ENCODE measurements at regions not wholly inside any gene's neighbourhood (a gene's known extent, or its start where the extent isn't known, plus 50 kb on each side); places are given as distances from the start of the nearest gene placed in this dataset.

DNA sequence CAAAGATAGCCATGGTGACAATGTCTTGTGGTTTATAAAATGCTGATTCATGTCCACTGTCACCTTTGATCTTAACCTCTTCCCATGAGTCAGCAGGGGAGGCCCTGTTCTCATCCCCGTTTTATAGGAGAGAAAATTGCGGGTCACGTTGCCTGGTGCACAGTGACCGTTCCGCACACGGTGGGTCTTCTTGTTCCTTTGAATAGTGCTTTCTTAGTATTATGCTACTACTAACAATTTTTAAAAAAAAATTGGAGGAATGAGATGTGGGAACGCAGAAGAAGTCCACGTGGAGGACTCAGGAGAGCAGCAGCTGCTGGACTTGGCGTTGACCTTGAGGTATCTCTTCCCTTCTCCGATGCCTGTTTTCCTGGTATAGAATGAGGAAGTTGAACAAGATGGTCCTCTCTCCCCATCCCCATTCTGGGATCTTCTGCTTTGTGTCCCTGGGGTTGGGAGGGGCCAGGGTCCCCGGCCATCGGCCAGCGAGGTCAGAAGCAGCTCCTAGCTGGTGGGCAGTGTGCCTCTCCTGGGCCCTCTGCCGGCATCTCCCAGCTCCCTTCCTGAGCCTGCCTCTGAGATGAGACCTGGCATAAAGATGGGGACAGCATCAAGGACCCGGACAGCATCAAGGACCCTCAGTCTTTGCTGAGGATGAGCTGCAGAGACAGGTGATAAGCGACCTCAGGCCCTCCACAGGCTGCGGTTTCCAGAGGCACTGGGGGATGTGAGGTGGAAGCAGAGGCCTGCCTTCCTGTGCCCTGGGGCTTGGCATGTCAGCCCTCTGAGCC is 143.9 kb downstream of the C9orf50 start:
- no peak for DNase-seq

DNA sequence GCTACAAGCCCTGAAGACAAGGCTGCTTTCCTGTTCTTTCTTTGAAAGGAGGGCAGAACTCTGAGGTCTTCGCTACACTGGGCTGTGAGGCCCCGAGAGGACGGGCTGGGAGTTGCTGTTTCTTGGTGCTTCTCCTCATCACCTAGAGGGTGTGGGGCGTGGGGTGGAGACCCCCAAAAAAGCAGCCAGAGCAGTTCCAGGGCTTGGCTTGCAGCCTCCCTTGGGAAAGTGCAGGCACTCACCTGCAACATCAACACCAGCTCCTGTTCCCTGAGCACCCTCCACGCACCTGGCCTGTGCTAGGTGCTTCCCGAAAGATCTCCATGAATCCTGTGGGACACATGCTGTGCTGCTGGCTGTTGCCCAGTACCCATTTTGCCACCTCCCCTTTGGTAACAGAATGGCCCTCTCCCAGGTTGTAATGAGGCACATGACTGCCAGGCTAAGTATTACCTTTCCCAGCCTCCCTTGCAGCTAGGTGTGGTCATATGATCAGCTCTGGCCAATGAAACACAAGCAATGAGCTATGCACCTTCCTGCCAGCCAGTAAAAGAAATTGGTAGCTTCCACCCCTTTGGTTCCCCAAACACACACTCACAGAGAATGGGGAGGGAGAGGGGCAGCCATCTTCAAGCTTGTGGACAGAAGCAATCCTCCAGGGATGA is 146.0 kb downstream of the C9orf50 start:
- no peak for DNase-seq

DNA sequence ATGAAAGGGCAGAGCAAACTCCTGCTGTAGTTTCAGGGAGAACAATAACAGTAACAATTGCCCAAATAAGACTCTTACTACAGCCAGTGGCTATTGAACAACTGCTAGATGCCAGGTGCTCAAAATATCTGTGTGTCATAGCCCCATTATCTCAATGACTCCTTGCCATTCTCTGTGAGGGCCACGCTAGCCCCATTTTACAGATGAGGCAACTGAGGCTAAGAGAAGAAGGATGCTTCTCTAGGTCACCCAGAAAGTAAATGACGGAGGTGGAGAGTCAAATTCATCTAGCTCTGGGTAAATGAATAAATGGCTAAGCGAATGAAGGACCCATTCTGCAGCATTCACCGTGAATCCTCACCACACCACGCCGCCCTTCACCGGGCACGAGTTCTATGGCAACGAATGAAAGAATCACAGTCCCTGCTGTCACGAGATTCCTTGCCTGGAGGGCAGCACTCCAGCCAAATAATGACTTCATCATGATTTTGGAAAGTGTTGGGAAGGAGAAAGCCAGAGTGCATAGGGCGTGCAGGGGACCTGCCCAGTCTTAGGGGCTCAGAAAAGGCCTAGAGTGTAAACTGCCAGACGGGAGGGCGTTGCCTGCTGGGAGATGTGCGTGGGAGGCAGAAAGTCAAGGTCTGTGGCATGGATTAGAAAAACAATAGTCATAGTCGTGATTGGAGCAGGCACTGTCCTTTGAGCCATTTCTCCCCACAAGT is 147.2 kb downstream of the C9orf50 start:
- DNase-seq = no peak

DNA sequence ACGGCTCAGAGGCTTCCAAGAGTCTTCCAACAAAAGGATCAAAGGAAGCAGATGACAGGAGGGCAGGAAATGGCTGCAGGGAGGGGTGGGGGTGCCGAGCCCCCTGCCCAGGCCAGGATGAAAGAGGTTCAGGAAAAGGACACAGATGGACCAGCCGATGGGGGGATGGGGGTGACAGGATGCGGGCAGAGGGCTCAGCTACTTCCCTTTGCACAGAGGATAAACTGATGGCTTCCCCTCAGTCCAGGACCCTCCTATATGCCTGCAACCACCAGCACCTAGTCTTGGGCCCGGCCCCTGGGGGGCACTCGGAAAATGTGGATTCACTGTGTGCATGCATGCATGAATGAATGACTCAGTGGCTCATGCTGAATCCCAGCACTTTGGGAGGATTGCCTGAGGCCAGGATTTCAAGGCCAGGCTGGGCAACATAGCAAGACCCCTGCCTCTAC is 148.2 kb downstream of the C9orf50 start:
- no peak for DNase-seq

DNA sequence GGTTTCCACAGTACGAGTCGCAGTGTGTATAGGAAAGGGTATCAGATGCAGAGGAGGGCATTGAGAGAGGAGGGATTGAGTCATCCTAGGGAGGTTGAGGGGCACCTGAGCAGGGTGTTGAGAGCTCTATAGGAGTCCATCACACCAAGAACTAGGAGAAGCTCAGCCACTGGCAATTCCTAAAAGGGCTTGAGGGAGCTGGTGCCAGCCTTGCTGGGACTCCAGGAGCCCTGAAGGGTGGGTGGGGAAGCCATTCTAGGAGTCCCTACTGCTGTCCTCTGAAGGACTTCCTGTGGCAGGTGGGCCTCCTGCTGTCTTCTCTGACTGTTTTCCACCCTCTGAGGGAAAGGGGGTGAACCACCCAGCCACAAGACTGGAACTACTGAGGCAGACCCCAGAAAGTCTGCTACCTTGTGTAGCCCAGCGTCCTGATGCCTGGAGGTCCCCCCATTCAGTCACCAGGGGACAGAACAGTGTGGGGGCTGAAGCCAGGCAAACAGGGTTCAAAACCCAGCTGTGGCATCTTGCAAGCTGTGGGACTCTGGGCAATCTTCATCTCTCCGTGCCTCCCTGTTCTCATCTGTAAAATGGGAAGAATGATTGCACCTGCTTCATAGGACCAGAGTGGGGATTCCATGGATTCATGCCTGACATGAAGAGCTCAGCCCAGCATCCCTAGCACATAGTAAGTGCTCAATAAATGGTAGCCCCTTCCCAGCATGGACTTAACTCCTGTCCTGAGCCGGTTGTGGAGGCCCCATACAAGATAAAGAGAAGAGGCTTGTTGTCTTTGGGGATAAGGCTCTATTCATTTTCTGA is 149.5 kb downstream of the C9orf50 start:
- no peak for DNase-seq

DNA sequence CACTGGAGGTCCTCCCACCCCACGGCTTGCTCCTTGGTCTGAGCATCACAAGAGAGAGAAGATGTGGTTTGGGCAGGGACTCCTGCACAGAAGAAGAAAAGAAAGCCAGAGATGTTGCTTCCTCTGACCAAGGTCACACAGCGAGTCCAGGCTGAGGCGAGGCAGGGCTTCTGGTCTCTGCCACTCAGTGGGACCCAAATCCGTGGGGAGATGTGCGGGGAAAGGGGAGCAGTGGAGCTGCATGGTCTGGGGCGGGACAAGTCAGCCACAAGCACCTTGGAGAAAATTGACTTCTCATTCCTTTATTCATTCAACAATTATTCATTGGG is 150.9 kb downstream of the C9orf50 start:
- DNase-seq = no peak

DNA sequence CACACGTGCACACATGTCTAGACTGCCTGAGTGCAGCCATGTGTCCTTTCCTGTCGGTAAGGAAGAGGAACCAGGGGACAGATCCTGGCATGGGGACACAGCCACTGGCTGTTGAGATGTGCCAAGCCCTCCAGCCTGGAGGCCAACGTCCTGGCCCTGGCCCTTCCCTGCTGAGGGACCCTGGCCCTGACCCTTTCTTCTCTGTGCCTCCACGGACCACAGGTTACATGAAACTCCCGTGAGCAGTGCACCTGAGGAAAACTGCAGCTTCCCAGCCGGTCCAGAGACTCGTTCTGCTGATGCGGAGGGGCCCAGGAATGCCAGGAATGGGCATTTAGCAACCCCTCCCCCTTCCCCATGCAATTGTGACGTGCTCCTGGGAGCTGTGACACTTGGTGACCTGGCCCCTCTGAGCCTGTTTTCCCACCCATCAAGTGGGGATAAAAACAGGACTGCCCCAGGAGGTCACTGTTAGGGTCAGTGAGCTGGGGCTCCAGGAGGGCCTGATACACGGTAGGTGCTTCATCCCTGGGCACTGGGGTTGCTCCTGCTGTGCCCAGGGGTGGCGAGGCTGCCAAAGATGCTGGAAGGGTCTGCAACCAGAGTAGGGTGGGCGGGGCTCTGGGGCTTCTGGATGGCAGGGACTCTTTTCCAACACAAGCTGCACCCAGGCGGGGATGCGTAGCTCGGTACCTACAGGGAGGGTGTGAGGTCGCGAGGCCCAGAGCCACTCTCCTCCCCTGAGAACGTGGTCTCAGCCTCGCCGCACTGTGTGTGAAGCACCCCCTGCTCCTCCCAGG is 151.5 kb downstream of the C9orf50 start:
- no peak for DNase-seq

DNA sequence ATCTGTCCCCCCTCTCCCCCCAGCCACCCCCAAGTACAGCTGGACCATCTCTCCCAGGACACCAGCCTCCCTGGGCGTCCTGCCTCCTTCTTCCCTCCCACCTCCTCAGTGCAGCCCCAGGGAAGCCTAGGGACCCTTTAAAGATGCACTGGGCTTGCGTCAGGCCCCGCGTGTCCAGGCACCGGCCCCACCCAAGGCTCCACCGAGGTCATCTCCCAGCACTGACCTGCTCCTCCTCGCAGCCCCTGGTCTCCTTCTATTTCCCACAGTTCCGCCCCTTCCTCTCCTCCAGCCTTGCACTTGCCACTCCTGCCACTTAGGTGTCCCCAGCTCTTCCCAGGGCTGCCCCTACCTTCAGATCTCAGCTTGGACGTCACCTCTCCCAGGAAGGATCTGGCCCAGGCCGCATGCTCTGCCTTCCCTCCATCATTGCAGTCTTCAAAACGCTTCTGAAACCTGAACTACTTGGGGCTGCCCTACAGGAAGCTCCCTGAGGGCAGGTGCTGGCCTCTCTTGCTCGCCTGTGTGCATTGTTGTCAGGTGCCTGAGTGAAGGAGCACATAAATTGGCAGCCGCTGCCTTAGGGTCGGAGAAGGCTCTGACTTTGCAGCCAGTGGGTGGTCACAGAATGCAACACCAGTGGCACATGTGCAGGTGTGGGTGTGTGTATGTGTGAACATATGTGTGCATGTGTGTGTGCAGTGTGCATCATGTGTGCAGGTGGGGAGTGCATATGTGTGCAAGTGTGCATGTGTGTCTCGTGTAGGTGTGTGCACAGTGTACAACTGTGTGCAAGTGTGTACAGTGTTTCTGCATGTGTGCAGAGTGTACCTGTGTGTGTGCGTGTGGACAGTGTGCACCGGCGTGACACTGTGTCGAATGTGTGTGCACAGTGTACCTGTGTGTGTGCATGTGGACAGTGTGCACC is 152.9 kb downstream of the C9orf50 start:
- no peak for DNase-seq

DNA sequence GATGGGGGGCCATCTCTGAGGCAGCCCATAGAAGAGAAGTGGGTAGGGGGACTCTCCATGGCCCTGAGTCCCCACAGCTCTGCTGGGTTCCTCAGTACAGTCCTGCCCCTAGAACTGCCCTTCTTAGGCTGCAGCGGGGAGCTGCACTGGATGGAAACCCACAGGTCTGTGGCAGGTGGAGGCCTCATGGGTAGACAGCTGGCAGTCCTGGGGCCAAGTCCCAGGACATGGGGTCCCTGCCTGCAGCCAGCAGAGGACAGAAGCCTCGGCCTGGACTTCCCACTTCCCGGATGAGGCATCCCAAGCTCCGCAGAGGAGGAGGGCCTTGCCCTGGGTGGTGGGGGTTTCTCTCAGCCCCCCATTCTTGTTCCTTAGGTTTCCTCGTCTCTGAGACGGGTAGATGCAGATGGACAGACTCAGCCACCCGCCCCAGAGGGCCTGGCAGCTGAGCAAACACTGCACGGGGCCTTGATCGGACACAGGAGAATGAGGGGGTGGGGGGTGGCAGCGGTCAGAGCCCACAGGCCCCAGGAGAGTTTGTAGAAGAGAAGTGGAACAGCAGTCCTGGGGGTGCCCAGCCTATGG is 153.8 kb downstream of the C9orf50 start:
- DNase-seq = no peak

DNA sequence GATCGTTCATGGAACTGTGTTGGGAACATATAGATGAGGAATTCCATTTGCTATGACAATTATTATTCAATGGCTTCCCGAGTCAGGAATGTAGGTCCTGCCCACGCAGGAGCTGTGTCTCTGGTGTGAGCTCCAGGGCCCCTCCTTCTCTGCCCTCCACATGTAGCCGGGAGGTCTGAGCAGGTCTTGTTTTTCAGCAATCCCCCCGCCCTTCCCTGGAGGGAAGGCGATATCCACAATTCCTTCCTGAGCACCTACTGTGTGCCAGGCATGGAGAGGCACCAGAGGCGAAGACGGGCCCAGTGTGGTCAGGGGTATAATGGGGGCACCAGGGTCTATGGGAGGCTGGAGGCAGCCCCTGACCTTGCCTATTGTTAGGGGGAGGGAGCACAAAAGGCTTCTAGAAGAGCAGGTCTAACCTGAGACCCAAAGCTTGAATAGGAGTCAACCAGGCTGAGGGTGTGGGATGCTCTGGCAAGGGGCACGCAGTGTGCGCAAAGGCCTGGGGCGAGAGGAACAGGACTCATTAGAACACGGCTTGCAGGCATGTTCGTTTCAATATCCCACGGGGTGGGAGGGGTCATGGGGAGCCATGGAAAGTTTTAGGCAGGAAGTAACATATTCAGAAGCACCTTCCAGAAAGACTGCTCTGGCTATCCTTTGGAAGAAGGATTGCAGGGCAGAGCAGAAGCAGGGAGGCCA is 154.9 kb downstream of the C9orf50 start:
- no peak for DNase-seq

DNA sequence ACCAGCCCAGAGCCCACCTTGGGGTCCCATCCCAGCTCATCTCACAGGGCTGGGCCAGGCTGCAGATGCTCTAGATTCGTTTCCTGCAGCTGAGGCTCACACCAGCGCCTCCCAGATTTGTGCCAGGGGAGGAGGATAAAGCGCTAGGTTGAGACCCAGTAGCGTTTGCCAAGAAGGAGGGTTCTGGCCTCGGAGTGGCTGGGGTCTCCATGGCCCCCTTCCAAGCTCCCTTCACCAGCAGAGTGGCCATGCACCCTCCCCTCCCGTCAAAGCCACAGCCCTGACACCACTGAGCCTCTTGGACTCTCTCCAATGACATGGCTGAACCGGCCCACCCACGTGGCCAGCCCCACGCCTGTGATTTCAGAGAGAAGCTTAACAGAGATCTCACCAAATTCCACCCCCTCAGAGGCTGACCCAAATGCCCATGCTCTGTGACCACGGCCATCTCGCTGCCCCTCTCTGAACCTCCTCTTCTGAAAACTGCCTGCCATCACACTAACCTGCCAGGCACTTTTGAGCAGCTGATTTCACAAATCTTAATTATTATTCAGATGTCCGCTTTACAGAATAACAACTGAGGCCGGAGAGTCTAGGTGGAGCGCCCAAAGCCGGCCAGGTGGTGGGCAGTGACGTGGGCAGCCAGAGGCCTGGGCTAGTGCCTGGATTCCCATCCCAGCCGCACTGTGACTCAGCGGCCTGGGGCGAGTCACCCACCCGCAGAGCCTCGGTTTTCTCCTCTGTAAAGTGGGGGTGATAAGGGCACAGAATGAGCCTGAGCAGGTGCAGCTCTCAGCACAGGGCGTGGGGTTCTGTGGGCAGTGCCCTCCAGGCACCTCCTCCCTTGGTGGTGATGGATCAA is 155.7 kb downstream of the C9orf50 start:
- DNase-seq = peak in 2 of 56 donors; percentile 37 to 58

DNA sequence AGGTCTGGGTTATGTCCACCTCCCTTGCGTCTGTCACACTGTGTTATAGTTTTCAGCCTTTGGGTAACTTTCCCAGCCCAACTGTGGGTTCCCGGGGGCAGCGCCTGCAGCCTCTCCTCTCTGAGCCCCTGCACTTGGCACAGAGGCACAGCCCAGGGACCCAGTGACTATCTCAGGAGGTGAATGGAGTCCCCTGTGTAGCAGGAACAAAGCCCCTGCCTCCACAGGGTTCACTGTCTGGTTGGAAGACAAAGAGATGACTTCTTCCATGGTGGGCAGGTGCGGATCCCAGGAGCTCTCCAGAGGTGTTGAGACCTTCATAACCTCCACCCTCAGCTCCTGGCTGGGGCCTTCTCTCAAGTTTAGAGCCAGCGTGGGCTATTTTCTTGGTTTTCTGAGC is 156.9 kb downstream of the C9orf50 start:
- no peak for DNase-seq

DNA sequence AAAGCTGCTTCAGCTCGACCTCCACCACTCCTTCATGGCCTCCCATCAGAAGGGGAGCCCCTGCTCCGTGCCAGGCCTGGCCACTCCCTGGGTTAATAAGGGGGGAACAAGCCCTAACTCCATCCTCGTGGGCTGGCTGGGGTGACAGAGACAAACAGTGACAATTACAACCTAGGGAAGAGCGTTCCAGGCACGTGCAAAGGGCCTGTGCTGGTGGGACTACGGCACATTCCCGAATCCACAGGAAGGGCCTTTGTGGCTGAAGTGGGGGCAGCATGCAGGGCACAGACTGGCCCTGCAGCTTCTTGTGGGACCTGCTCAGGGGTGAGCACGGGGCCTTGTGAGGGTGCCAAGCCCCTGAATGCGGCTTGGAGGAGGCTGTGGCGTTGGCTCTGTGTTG is 157.4 kb downstream of the C9orf50 start:
- no peak for DNase-seq

DNA sequence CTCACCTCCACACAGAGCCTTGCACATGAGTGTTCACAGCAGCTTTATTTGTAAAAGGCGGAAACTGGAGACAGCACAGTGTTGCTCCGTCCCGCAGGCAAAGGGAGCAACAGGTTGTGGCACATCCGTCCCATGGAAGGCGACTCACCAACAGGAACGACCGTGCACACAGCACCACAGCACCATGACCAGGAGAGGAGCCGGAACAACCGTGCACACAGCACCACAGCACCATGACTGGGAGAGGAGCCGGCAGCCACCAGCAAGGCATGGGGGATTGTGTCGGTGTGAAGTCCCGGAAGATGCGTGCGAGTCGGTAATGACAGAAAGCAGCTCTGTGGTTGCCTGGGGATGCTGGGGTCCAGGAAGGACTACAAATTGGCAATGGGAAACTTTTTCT is 158.5 kb downstream of the C9orf50 start:
- no peak for DNase-seq

DNA sequence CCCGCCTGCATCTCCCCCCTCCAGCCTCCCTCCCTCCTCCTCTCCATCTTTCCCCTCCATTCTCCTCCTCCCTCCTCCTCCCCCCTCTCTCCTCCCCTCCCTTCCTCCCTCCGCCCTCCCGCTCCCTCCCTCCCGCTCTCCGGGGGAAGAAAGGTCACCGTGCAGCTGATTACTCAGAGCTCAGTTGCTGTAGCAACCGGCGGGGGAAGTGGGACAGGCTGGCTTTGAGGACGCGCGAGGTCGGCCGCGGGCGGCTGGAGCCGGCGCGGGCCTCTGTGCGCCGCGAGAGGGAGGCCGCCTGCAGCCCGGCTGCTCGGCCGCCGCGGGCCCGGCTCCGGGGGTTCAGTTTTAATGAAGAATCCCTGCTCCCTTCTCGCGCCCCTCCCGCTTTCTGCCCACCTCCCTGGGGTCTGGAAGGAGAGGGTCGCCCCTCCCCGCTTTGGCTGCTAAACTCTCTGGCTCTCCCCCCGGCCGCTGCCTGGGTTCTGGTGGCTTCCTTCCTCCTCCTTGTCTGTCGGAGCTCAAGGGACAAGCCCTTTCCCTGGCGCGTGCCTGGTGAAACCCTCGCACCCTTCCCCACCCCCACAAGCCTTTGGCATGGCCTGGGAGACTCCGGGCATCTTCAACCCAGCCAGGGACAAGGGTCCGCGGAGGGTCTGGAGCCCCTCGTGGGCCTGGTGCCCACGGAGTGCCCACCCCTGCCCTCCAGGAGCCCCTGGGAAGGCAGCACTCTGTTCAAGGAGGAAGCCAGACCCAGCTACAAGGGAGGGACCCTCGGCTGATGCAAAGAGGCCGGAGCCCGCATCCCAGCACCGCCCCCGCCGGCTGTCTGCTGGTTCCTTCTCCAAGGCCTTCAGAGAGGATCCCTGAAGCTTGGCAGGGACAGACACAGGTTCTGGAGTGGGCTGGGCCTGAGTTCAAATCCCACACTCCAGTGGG is 160.3 kb downstream of the C9orf50 start:
- DNase-seq = peak in 55 of 56 donors; percentile 48 to 98 (median 93)
